ENCODE measurements at regions not wholly inside any gene's neighbourhood (a gene's known extent, or its start where the extent isn't known, plus 50 kb on each side); places are given as distances from the start of the nearest gene placed in this dataset.
"Not testable (repeated sequence)": the region's sequence is repeated elsewhere in the genome, so short reads cannot be mapped to it uniquely, and the experiment has no call there.

DNA sequence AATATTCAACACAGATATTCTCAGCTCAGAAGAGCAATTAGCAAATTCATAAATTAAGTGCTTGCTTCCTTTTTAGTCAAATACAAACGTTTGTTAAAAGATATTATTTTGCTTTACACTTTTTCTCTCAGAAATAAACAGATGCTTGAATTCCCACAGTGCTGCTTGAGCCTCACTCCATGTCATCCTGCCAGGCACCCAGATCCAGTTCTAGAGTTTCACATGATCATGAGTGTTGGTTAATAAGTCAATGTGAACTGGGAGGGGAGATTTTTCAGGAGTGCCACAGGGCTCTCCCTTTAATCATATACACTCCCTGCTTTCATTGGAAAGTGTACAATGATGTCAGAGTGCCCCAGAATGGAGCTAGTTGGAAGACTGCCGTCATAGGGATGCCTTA, 69.7 kb upstream of the TP53BP2 start:
- H3K36me3 Mint-ChIP-seq; H3K9me3 Mint-ChIP-seq; H3K4me2 ChIP-seq (replicated peaks; ENCODE audit: extremely low read depth, low read length, poor library complexity, severe bottlenecking); H3K4me3 ChIP-seq (replicated peaks in 1 of 3; ENCODE audit: low read depth in 2 of 3, low read length in 3 of 3); H3K27ac Mint-ChIP-seq; H3K36me3 ChIP-seq (replicated peaks in 1 of 2; ENCODE audit: control insufficient read depth in 1 of 2, insufficient read depth in 2 of 2, low read length in 2 of 2); DNase-seq; H3K4me1 Mint-ChIP-seq; H2AFZ ChIP-seq (ENCODE audit: insufficient read depth, low read depth, low read length, poor library complexity, severe bottlenecking); H3K79me2 ChIP-seq (ENCODE audit: insufficient read depth, low read length); H3K4me1 ChIP-seq (ENCODE audit: control insufficient read depth in 1 of 2, insufficient read depth in 2 of 2, low read length in 2 of 2); H3K27me3 ChIP-seq (ENCODE audit: control insufficient read depth in 2 of 2, insufficient read depth in 2 of 2, low read length in 2 of 2); H3K9me3 ChIP-seq (replicated peaks in 1 of 2; ENCODE audit: control insufficient read depth in 1 of 2, insufficient read depth in 1 of 2, low read length in 2 of 2); intact Hi-C loops (cut with micrococcal nuclease); H4K20me1 ChIP-seq (ENCODE audit: insufficient read depth, low read length); H3K4me3 Mint-ChIP-seq; H3K27me3 Mint-ChIP-seq (ENCODE audit: low read depth in 3 of 3); H3K9ac ChIP-seq (ENCODE audit: insufficient read depth, low read length, poor library complexity, severe bottlenecking); H3K27ac ChIP-seq (ENCODE audit: low read depth in 1 of 2, low read length in 2 of 2): not testable (repeated sequence)
- no CpG with 5 or more reads among the region's 2 CpGs for WGBS (ENCODE audit: insufficient coverage)

DNA sequence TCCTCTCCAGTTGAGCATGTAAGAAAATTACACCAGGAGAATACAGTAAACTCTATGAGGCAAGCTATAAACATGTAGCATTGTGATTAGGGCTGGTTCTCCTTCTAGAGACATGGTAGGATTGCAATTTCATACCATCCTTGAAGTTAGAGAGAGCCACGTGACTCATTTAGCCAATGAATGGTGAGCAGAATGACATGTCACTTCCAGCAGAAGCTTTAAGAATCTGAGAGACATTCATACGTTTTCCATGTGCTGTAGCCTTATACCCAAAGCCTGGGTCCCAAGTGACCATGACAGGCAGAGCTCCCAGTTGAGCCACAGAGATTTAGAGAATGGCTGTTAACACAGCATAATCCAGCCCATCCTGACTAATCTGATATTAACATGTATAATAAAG, 68.0 kb upstream of the TP53BP2 start:
- peak overlapping the region in 1 of 2 donors; percentile 45 for H3K27ac ChIP-seq (ENCODE audit: low read depth in 1 of 2, low read length in 2 of 2)
- H3K9me3 Mint-ChIP-seq = not testable (repeated sequence)
- WGBS (ENCODE audit: insufficient coverage) = no CpG with 5 or more reads among the region's 2 CpGs

DNA sequence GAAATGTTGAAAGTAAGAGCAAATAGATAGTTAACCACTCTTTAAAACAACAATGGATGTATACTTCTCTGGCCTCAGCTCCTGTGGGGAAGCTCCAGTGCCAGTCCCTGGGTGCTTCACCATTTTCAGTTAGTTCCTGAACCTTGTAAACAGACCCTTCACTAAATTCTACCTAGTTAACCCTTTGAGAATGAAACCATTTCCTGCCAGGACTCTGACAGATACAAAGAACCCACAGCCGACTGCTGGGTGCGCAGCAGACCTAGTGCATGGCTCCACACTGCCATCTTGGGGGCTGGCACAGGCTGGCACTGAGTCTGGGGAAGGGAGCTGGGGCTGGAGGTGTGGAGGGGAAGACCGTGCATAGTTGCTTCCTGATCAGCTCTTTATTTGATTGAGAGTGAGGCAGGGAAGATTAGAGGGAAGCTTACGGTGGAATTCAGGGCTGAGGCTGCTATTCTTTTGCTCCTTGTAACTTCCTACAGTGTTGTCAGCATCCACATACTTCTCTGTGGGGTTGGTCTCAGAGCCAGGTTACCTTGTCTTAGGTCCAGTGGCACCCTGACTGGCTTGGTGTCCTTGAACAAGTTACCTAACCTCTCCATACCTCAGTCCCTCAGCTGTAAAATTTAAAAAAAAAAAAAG, 62.3 kb upstream of the TP53BP2 start:
- H3K36me3 ChIP-seq (replicated peaks in 1 of 2; ENCODE audit: control insufficient read depth in 1 of 2, insufficient read depth in 2 of 2, low read length in 2 of 2); H3K27me3 Mint-ChIP-seq (ENCODE audit: low read depth in 3 of 3); H3K27ac ChIP-seq (ENCODE audit: low read depth in 1 of 2, low read length in 2 of 2); intact Hi-C loops (cut with micrococcal nuclease); H4K20me1 ChIP-seq (ENCODE audit: insufficient read depth, low read length); H2AFZ ChIP-seq (ENCODE audit: insufficient read depth, low read depth, low read length, poor library complexity, severe bottlenecking); H3K4me1 ChIP-seq (ENCODE audit: control insufficient read depth in 1 of 2, insufficient read depth in 2 of 2, low read length in 2 of 2); DNase-seq; H3K9me3 ChIP-seq (replicated peaks in 1 of 2; ENCODE audit: control insufficient read depth in 1 of 2, insufficient read depth in 1 of 2, low read length in 2 of 2); H3K27me3 ChIP-seq (ENCODE audit: control insufficient read depth in 2 of 2, insufficient read depth in 2 of 2, low read length in 2 of 2); H3K9me3 Mint-ChIP-seq; H3K4me2 ChIP-seq (replicated peaks; ENCODE audit: extremely low read depth, low read length, poor library complexity, severe bottlenecking); H3K79me2 ChIP-seq (ENCODE audit: insufficient read depth, low read length); H3K36me3 Mint-ChIP-seq; H3K9ac ChIP-seq (ENCODE audit: insufficient read depth, low read length, poor library complexity, severe bottlenecking); H3K4me3 ChIP-seq (replicated peaks in 1 of 3; ENCODE audit: low read depth in 2 of 3, low read length in 3 of 3); H3K4me3 Mint-ChIP-seq: not testable (repeated sequence)
- Mint-ChIP-seq H3K27ac (peak overlapping the region in 2 of 7 donors; percentile 42 to 71), H3K4me1 (peaks cover 11% of the 10 kb centered on the region)
- TF ChIP-seq, protein P1, sequence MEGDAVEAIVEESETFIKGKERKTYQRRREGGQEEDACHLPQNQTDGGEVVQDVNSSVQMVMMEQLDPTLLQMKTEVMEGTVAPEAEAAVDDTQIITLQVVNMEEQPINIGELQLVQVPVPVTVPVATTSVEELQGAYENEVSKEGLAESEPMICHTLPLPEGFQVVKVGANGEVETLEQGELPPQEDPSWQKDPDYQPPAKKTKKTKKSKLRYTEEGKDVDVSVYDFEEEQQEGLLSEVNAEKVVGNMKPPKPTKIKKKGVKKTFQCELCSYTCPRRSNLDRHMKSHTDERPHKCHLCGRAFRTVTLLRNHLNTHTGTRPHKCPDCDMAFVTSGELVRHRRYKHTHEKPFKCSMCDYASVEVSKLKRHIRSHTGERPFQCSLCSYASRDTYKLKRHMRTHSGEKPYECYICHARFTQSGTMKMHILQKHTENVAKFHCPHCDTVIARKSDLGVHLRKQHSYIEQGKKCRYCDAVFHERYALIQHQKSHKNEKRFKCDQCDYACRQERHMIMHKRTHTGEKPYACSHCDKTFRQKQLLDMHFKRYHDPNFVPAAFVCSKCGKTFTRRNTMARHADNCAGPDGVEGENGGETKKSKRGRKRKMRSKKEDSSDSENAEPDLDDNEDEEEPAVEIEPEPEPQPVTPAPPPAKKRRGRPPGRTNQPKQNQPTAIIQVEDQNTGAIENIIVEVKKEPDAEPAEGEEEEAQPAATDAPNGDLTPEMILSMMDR (IDR thresholded peaks at IDR 0.05) = peak; percentile 52
- no CpG with 5 or more reads among the region's 4 CpGs for WGBS (ENCODE audit: insufficient coverage)

More for the DNA sequence above, 68.0 kb upstream of the TP53BP2 start:
- DNase-seq = peak; percentile 25 to 68 (median 50)
- Mint-ChIP-seq H3K4me1 (peaks cover 11% of the 10 kb centered on the region), H3K27ac (peak overlapping the region in 2 of 7 donors; percentile 24 to 69)
- intact Hi-C loops (cut with micrococcal nuclease); H3K4me1 ChIP-seq (ENCODE audit: control insufficient read depth in 1 of 2, insufficient read depth in 2 of 2, low read length in 2 of 2); H3K36me3 ChIP-seq (replicated peaks in 1 of 2; ENCODE audit: control insufficient read depth in 1 of 2, insufficient read depth in 2 of 2, low read length in 2 of 2); H3K9ac ChIP-seq (ENCODE audit: insufficient read depth, low read length, poor library complexity, severe bottlenecking); H2AFZ ChIP-seq (ENCODE audit: insufficient read depth, low read depth, low read length, poor library complexity, severe bottlenecking); H3K79me2 ChIP-seq (ENCODE audit: insufficient read depth, low read length); H3K4me3 ChIP-seq (replicated peaks in 1 of 3; ENCODE audit: low read depth in 2 of 3, low read length in 3 of 3); H3K4me2 ChIP-seq (replicated peaks; ENCODE audit: extremely low read depth, low read length, poor library complexity, severe bottlenecking); H3K27me3 Mint-ChIP-seq (ENCODE audit: low read depth in 3 of 3); H3K9me3 ChIP-seq (replicated peaks in 1 of 2; ENCODE audit: control insufficient read depth in 1 of 2, insufficient read depth in 1 of 2, low read length in 2 of 2); H4K20me1 ChIP-seq (ENCODE audit: insufficient read depth, low read length); H3K4me3 Mint-ChIP-seq; H3K27me3 ChIP-seq (ENCODE audit: control insufficient read depth in 2 of 2, insufficient read depth in 2 of 2, low read length in 2 of 2); H3K36me3 Mint-ChIP-seq: not testable (repeated sequence)

DNA sequence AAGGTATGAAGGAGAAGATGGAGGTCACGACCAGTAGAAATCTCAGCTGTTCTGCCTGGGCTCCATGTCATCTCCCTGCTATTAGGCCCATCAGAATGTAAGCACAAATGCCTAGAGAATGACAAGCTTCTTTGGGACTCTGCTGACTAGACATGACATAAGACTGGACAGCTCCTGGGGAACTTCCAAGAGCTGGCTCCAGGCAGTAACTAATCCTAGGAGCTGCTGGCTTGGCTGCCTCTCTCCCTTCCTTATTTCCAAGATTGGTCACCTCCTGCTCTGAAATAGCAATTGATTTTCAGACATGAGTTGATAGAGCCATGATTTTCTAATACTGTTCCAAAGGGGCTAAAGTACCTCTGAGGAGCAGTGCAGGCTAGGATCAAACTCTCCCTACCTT, 57.5 kb upstream of the TP53BP2 start:
- H3K9ac ChIP-seq (ENCODE audit: insufficient read depth, low read length, poor library complexity, severe bottlenecking); H3K27me3 ChIP-seq (ENCODE audit: control insufficient read depth in 2 of 2, insufficient read depth in 2 of 2, low read length in 2 of 2); H3K79me2 ChIP-seq (ENCODE audit: insufficient read depth, low read length); H3K9me3 Mint-ChIP-seq; H3K9me3 ChIP-seq (replicated peaks in 1 of 2; ENCODE audit: control insufficient read depth in 1 of 2, insufficient read depth in 1 of 2, low read length in 2 of 2); H3K36me3 Mint-ChIP-seq; H3K4me1 ChIP-seq (ENCODE audit: control insufficient read depth in 1 of 2, insufficient read depth in 2 of 2, low read length in 2 of 2); H3K4me3 ChIP-seq (replicated peaks in 1 of 3; ENCODE audit: low read depth in 2 of 3, low read length in 3 of 3); H3K27me3 Mint-ChIP-seq (ENCODE audit: low read depth in 3 of 3); H3K27ac ChIP-seq (ENCODE audit: low read depth in 1 of 2, low read length in 2 of 2); H2AFZ ChIP-seq (ENCODE audit: insufficient read depth, low read depth, low read length, poor library complexity, severe bottlenecking); H4K20me1 ChIP-seq (ENCODE audit: insufficient read depth, low read length); H3K4me3 Mint-ChIP-seq; DNase-seq; H3K4me2 ChIP-seq (replicated peaks; ENCODE audit: extremely low read depth, low read length, poor library complexity, severe bottlenecking); H3K4me1 Mint-ChIP-seq; intact Hi-C loops (cut with micrococcal nuclease); H3K36me3 ChIP-seq (replicated peaks in 1 of 2; ENCODE audit: control insufficient read depth in 1 of 2, insufficient read depth in 2 of 2, low read length in 2 of 2): not testable (repeated sequence)
- WGBS (ENCODE audit: insufficient coverage) = no CpG with 5 or more reads among the region's 1 CpG
- H3K27ac Mint-ChIP-seq = peak overlapping the region in 1 of 7 donors; percentile 28

All from CD14-positive monocyte (primary cell).